Activated naive CD4-positive, alpha-beta T cell treated with Interleukin-2 at 50 U/mL for 16 hours (primary cell): ENCODE measurements at regions not wholly inside any gene's neighbourhood (a gene's known extent, or its start where the extent isn't known, plus 50 kb on each side); places are given as distances from the start of the nearest gene placed in this dataset.

ENCODE experiments used
- DNase-seq: peaks from one replicate; pipeline ENCODE4 v3.0.0-alpha.2; 2020

GRCh38 chr4:22217480-22217879 is 268.9 kb upstream of the KCNIP4 start:
- no peak for DNase-seq

GRCh38 chr4:22216278-22216677 is 267.7 kb upstream of the KCNIP4 start:
- DNase-seq: no peak

- no peak for DNase-seq
Measured at GRCh38 chr4:22215084-22215483, 266.5 kb upstream of the KCNIP4 start.

GRCh38 chr4:22203711-22204011 is 255.1 kb upstream of the KCNIP4 start:
- no peak for DNase-seq

- DNase-seq: no peak
Measured at GRCh38 chr4:22202975-22203710, 254.6 kb upstream of the KCNIP4 start.

GRCh38 chr4:22202246-22202974 is 253.8 kb upstream of the KCNIP4 start:
- DNase-seq: no peak

- DNase-seq: no peak
Measured at GRCh38 chr4:22201256-22201655, 252.7 kb upstream of the KCNIP4 start.

GRCh38 chr4:22196551-22196950 is 248.0 kb upstream of the KCNIP4 start:
- DNase-seq: no peak

- no peak for DNase-seq
Measured at GRCh38 chr4:22192084-22192511, 243.5 kb upstream of the KCNIP4 start.

- DNase-seq: no peak
Measured at GRCh38 chr4:22191565-22191964, 243.0 kb upstream of the KCNIP4 start.

- DNase-seq: no peak
Measured at GRCh38 chr4:22190855-22191254, 242.3 kb upstream of the KCNIP4 start.

GRCh38 chr4:22187203-22187820 is 238.7 kb upstream of the KCNIP4 start:
- no peak for DNase-seq

GRCh38 chr4:22181736-22182135 is 233.2 kb upstream of the KCNIP4 start:
- no peak for DNase-seq

GRCh38 chr4:22179124-22179874 is 230.7 kb upstream of the KCNIP4 start:
- DNase-seq: no peak

GRCh38 chr4:22174640-22175039 is 226.1 kb upstream of the KCNIP4 start:
- DNase-seq: no peak

GRCh38 chr4:22170353-22170752 is 221.8 kb upstream of the KCNIP4 start:
- DNase-seq: no peak

- DNase-seq: no peak
Measured at GRCh38 chr4:22167201-22167600, 218.6 kb upstream of the KCNIP4 start.

GRCh38 chr4:22162454-22162853 is 213.9 kb upstream of the KCNIP4 start:
- DNase-seq: no peak

GRCh38 chr4:22130741-22131140 is 182.2 kb upstream of the KCNIP4 start:
- no peak for DNase-seq

GRCh38 chr4:22129454-22130029 is 181.0 kb upstream of the KCNIP4 start:
- no peak for DNase-seq

- no peak for DNase-seq
Measured at GRCh38 chr4:22122062-22122461, 173.5 kb upstream of the KCNIP4 start.

- no peak for DNase-seq
Measured at GRCh38 chr4:22115262-22115661, 166.7 kb upstream of the KCNIP4 start.

GRCh38 chr4:22103768-22104167 is 155.2 kb upstream of the KCNIP4 start:
- no peak for DNase-seq
